Suppressor macrophage (primary cell): ENCODE measurements at regions not wholly inside any gene's neighbourhood (a gene's known extent, or its start where the extent isn't known, plus 50 kb on each side); places are given as distances from the start of the nearest gene placed in this dataset.
"Not testable (repeated sequence)": the region's sequence is repeated elsewhere in the genome, so short reads cannot be mapped to it uniquely, and the experiment has no call there.

ENCODE experiments used
- DNase-seq, 4 experiments: peaks; one replicate each; pipeline ENCODE4 v3.0.0-alpha.2; 2020 to 2022

DNA sequence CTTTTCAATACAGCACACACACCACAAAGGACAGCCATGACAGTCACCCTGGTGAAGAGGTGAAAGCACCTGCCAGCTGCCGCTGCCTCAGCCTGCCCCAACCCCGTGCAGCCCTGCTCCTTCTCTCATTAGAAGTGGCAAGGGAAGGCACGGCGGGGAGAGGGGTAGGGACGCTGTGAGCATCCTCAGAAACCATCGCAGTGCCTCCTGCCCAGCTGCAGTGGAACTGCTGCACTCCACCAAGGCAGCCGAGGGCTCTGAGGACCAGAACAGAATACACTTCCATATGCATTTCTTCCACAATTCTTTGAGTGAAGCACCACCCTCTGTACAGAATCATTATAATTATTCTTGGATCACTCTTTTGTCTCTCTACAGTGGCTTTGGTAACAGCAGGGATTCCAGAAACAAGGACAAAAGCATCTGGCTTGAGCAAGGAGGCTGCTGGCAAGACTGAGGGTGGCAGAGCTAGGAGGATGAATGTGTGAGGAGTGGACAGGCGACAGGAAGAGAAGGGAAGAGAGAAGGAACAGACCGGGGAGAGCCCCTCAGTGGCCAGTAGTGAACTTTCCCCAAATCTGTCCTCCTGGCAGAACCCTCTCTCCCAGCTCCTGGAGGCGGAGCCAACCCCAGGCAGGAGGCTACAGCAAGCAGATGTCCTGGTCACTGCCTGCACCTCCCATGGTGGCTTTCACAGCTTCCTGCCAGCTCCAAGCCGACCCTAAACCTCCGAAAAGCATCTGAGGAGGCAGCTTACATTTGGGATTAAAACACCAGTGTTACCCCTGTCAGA is 73.2 kb downstream of the MTNR1A start:
- no peak for DNase-seq

DNA sequence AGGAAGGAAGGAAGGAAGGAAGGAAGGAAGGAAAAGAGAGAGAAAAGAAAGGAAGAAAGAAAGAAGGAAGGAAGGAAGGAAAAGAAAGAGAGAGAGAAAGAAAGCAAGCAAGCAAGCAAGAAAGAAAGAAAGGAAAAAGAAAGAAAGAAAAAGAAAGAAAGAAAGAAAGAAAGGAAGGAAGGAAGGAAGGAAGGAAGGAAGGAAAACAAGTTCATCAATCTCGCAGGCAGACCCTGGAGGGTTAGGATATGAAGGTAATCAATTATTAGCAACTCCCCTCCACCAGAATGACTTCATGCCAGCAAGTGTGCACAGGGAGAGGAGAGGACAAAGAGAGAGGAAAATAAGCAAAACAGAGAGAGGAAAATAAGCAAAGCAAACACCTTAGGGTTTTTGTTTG is 80.2 kb downstream of the MTNR1A start:
- DNase-seq = no peak

DNA sequence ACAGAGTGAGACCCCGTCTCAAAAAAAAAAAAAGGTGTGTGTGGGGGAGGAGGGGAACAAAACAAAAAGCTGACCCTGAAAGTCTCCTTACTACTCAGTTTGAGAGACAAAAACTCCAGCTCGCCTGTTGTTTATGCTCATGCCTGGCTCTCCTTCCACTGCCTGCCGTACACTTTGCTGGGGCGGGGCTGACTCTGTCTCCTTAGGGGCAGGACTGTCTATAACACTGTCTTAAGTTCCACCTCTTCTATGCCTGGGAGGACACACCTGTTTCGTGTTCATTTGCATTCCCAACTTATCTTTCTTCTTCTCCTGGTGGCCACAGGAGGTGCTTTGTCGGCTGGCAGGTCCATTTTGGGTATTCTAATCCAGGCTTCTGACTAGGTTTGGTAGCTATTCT is 81.4 kb downstream of the MTNR1A start:
- no peak for DNase-seq

DNA sequence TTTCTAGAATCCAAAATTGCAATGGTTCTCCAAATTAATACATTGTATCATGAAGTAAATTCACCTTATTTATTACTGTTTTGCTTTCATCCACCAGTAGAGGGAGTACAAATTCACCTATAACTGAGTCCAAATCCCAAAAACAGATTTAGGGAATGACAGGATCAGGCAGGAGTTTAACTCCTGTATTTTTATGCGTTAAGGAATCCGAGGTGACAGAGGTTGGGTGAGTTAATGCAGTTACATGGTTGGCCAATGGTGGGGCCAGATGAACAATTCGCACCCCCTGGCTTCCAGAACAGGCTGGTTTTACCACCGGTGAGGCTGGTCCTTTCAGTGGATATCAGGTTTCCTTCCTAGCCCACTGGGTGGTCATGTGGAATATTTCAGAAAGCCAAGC is 82.4 kb downstream of the MTNR1A start:
- DNase-seq = peak in 1 of 4 experiments; percentile 2

DNA sequence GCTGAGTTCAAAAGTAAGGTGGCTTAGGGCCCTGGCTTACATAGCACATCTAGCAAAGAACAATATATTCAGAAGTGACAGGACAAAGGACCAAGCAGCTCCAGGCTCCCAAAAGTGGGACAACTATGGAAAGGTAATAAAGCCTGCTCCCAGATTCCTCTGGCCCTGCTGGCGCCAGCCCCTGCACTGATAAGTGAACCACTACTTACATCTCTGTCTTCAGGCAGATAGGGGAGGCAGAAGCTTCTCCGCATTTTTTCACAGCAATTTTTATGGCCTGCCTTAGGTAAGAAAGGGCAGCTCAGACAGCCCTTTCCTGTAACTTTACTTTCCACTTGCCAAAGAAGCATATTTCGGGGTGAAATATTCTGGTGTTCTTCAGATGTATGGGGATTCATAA is 83.9 kb downstream of the MTNR1A start:
- no peak for DNase-seq

DNA sequence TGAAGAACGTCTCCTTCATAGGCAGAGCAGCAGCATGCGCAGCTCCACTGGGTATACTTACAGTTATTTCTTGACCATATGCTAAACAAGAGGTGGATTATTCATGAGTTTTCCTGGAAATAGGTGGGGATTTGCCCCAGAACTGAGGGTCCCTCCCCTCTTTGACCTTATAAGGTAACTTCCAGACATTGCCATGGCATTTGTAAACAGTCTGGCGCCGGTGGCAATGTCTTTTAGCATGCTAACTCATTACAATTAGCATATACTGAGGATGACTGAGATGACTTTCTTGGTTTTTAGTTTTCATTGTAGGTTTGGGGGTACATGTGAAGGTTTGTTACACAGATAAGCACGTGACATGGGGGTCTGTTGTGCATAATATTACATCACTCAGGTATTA is 97.3 kb downstream of the MTNR1A start:
- no peak for DNase-seq

DNA sequence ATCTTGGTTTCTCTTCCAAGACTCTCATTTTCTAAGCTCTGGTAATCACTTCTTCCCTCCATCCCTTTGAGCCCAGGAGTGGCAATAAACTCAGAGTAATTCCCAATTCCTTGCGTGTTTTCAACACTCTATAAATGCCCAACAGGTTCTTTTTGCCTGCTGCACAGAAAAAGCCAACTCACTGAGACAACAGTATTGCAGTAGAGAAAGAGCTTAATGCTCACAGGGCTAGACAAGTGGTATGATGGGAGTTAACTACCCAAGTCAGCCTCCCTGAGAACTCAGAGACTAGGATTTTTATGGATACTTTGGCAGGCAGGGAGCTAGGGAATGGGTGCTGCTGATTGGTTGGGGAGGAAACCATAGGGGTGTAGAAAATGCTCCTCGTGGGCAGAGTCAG is 103.4 kb downstream of the MTNR1A start:
- no peak for DNase-seq

DNA sequence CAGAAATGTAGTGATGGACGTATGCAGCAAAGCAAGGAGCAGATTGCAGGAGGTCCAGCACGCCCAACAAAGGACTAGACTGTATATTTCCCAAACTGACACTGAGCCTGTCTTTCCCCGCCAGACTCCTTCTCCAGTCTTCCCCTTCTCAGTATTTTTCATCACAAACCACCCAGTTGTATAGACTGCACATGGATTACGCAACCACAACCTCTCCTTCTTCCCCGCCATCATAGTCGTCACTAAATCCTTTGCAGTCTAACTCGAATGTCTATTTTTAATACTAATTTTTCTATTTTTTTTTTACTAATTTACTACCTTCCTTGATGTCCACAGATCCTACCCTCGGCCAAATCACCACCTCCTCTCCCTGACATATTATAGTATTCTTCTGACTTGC is 105.4 kb downstream of the MTNR1A start:
- no peak for DNase-seq

DNA sequence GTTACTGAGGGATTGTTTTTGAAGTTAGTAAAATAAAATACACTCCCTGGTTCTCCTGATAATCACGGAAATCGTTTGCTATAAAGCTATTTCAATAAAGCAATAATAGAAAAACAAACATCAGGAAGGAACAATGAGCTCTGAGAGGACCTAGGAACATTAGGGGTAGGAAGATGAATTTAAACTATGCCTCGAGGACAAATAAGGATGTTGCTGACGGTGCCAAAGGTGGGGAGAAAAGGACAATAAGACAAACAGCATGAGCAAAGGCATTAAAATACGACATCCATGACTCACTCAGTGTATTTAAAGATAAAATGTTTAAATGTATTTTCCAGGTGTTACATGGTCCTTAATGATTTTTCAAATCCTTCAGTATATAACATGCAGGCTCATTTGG is 110.3 kb downstream of the MTNR1A start:
- DNase-seq = no peak

DNA sequence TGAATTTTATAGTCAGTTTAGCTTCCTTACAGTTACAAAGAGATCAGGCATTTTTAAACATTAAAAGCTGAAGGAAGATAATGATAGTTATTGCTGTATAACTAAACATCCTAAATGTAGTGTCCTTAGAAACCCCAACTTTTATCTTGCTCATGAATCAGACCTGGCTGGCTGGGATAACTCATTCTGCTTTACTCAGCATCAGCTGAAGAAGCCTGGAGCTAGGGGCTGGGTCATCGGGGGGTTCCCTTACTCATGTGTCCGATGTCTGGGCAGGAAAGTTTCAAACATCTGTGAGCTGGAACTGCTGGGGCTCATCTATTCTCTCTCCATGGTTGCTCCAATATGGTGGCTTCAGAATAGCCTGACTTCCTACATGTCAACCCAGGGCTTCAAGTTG is 113.9 kb downstream of the MTNR1A start:
- DNase-seq = no peak

DNA sequence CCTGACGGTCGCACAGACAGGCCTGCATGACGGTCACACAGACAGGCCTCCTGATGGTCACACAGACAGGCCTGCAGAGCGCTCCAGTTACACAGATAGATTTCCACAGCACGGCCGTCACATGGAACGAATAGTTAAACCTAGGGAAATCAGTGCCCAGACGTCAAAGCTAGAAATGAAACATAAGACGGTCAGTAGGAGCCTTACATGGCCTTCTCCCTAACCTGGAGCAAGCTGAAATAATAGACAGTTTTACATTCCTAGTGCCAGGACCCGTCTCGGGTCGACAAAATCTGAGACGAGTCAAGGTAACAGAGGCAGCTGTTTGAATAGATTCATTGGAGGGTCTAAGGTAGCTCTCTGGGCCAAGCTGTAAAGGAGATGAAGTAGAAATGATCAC is 126.9 kb downstream of the MTNR1A start:
- no peak for DNase-seq

DNA sequence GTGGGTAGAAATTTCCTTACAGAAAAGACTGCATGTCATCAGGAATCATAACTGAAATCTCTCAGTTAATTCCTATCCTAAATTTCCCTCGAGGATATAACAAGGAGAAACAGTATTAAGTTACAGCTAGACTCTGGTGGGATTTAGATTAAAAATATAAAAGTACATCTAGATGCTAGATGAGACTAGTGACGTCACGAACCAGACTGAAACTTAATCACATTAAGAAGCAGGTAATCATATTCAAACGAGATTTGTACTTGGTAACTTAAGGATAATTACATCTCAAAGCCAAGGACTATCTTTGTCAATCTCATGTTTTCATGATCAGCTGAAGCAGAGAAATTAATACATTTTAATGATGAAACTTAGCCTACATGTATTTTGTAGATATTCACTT is 130.6 kb downstream of the MTNR1A start:
- no peak for DNase-seq

DNA sequence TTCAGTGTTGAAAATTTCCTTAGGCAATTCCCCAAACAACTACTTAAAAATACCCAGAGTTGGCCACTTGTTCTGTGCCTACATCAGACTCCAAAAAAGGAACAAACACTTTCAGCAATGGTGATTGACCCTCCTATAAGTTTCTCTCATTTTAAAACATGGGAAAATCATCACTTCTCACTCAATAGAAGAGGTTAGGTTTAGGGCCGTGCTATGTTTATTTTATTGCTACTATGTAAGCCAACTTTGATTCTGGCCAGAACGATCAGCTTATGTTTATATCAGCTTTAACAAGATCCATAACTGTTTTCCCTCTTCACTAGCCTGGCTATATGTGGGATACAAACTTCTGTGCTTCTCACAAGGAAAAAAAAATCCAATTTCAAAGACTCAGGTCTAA is 133.1 kb downstream of the MTNR1A start:
- DNase-seq = no peak

DNA sequence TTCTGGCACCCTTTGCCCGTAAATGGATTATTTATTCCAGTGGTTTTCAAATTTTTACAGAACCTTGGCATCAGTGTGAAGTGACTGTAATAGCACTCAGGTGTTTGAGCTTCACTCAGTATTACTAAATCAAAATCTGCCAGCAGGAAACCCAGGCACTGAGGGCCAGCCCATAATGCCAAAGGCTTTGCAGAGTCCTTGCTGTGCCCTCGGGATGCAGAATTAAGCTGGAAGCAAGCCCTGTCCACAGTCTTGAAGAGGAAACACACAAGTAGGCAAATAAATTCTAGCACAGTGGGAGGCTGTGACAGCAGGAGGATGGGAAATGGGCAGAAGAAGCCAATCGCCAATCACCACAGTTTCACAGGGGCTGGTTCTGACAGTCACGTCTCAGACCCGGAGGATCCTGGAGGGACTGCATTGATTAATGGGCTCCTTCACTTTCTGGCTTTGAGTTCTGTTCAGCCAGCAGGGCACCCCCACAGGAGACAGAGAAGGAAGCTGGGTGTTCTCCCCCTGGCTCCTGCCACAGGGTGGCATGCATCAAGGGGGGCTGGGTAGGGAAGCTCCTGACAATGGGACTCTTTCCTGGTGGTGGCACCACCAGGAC is 138.8 kb downstream of the MTNR1A start:
- no peak for DNase-seq

DNA sequence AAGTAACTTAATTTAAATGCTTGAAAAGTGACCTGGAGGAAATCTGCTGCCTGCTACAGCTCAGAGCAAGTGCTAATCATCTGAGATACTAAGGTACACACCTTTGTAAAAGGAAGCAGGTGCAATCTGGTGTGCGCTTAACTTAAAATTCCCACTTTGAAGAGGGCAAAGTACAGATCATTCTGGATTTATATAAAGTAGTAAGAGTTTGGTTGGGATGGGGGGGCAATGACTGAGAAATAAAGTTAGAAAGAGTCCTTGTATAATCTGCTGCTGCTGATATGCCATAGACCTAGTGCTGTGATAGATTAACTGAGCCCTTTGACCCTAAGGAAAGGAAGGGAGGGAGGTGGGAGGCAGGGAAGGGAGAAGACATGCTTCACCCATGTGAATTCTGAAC is 141.0 kb downstream of the MTNR1A start:
- no peak for DNase-seq

DNA sequence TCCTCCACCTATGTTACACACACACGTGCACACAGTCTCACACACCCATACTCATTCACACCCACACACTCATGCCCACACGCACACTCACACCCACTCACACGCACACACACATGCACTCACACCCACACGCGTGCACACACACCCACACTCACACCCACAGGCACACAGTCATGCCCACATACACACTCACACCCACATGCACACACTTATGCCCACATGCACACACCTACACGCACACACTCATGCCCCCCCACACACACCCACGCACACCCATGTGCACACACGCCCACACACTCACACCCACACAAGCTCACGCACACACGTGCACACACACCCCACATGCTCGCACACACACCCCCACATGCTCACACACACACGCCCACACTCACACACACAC is 140.0 kb downstream of the F11 start:
- DNase-seq = no peak

DNA sequence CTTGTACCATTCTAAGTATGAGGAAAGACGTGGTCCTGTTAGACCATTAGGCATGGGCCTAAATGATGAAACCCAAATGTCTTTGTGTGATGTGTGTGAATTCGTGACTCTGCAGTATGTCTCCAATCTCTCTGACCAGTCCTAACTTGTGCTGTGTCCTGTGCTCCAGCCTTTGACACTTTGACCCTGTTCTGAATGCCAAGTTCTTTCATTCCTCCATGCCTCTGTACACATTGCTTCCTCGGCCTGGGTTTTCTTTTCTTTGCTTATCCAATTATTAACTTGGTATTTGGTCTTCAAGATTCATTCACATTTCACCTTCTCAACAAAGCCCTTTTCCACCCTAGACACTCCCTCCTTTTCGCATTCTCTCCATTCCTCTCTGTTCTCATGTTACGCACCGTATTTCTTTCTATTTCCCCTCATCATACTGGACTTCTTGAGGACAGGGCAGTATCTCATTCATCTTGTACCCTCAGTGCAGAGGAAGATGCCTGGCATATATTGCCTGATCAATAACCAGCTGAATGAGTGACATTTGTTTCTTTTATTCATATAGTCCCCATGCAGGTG is 138.7 kb downstream of the F11 start:
- no peak for DNase-seq

DNA sequence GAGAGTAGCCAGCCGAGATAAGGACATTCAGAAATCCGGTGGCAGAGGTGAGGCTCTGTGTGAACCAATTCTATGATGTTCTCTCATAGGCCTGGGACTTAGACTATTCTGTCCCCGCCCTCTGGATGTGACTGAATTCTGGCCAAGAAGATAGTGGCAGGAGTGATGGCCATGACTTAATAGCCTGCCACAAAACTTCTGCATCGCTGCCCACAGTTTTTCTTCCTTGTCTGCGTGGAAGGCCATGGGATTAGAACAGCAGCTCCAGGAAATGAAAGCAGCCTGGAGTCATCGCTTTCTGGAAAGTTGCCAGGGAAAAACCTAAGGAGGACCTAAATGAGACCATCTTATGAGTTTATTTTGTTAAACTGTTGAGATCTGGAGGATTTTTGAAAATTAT is 134.7 kb downstream of the F11 start:
- no peak for DNase-seq

DNA sequence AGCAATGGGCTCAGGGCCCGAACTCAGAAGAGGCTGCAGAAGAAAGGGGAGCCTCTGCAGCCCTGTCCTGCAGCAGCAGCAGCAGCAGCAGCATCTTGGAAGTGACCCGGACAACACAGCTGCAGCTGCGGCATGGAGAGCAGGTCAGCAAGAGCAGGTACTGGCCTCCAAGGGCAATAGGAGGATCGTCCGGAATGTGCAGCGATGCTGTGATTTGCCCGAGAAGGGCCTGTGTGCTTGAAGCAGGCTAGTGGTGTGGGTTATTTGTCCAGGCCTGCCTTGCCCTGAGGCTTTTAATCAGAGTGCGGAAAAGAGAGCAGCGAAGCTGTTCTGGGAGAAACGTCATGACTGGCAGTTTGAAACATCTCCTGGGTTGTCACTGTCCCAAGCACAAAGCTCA is 126.0 kb downstream of the F11 start:
- DNase-seq = no peak

DNA sequence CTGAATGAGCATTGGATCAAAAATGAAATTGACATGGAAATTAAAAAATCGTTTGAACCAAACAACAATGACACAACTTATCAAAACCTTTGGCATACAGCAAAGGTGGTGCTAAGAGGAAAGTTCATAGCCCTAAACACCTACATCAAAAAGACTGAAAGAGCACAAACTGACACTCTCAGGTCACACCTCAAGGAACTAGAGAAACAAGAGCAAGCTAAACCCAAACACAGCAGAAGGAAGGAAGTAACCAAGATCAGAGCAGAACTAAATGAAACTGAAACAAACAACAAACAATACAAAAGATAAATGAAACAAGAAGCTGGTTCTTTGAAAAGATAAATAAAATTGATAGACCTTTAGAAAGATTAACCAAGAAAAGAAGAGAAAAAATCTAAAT is 118.3 kb downstream of the F11 start:
- not testable (repeated sequence) for DNase-seq

DNA sequence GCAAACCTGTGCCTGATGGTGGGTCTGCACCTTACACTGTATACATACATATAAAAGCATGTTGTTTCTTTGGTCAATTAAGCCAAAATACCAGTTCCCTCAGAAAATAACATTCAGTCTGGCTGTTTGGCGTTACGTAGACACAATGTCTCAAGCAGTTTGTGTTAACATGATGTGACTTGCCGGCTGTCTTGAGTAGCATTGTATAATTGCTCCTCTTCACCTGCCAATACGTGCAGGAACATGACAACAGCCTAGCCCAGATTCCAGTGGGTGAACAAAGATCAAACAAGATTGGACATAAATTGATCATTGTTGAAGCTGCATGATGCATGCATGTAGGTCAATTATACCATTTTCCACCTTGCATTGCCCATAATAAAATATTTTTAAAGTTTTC is 102.3 kb downstream of the F11 start:
- no peak for DNase-seq

DNA sequence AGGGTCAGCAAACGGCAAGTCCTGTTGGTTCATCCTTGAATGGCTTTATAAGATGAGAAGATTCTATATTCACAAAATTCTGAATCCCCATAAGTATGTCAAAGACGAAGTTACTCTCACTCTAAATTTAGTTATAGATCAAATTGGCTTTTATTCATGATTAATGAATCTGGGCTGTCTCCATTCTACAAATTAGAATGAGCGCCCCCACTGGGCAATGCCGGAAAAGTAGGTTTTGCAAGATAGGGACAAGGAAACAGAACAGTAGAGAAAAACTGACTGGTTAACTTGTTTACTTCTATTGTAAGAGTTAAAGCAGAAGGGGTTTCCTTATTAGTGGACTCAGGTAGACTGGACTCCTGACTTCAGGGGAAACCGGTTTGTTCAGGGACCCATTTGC is 100.3 kb downstream of the F11 start:
- no peak for DNase-seq

DNA sequence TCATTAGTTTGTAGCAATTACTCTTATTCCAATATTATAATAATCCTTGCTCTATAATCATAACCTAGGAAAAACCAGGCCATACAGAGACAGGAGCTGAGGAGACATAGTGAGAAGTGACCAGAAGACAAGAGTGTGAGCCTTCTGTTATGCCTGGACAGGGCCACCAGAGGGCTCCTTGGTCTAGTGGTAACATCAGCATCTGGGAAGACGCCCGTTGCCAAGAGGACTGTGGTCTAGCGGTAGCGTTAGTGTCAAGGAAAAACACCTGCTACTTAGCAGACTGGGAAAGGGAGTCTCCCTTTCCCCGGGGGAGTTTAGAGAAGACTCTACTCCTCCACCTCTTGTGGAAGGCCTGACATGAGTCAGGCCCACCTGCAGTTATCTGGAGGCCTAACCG is 97.0 kb downstream of the F11 start:
- not testable (repeated sequence) for DNase-seq

DNA sequence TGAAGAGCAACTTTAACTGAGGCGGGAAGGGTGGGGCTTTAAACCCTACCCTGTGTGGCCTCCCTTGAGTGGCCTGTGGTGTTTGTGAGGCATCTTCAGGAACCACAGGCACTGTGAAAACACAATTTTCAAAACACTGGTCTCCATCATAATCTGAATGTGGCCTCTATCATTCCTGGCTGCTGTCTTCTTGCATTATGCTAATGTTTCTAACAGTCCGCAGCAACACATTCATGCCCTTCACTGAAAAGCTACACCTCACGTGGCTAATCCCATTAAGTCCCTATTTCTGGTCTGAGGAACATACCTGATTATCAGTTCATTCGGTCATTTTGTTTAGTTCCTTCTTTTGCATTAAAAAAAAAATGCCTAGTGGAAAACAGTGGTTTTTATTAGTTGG is 94.6 kb downstream of the F11 start:
- DNase-seq = no peak
